ENCODE measurements at regions not wholly inside any gene's neighbourhood (a gene's known extent, or its start where the extent isn't known, plus 50 kb on each side); places are given as distances from the start of the nearest gene placed in this dataset.
A peak's percentile ranks its signal among the peaks of the same experiment; 100 is the strongest.

DNA sequence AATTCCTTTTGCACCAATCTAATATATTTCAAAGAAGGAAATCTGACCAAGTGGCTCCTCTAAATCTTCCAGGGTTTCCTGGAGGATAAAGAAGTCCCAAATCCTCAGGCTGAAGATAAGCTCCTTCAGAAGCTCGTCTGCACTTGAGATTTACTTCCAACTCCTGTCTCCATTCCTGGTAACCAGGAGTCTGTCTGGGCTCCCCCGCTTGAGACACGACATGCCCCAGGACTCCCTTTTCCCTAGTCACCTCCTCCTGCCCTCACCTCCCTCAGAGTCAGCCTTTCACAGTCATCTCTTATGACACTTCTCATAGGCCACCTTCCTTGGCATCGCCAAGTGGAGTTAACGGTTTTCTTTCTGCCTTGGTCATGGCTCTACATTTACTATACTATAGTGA, 103.4 kb upstream of the NEDD9 start:
- DNase-seq (ENCODE audit: low spot score in 2 of 2) (no peak), FAIRE-seq (no peak)

DNA sequence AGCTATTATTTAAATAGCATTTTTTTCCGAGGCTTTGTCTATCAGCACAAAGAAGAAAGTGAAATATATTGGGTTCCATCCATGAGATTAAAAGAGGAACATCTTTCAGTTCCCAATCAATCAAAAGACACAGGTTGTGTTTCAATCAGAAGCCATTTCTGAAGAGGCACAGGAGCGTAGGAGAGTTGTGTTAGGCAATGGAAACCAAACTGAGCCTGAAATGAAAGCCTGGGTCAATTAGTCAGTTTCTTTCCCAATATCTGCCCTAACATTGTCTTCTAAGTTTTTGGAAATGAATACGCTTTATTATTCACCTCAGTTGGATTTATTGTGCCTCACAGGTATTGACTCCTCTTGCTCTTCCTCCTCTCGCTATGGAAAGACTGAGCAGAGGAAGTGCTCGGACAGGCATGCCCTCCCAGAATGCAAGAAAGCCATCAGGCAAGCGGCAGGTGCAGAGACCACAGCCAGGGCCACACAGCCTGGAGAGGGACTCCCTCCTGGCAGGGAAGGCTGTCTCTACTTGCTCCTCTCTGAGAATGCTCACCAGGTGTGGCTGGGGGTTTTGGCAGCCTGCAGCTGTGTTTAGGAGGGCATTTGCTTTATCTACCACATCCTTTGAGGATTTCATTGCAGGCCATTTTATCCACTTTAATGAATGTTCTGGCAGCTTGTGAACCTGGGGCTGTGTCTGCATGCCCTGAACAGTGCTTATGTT, 100.8 kb upstream of the NEDD9 start:
- FAIRE-seq: no peak

DNA sequence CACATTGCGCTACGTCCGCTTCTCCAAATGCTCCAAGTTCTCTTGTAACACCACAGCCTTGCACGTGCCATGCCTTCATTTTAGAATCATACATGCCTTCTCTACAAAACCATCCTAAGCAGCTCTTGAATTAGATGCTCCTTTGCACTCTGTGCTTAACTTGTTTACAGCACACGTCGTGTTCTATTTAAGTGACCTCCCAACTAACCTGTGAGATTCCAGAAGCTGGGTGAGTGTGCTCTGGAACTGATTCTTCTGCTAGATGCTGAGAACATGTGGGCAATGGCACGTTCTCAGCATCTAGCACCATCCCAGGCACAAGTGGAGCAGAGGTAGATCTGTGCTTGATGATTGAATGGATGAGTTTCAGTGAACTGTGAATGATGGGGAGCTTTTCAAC, 100.0 kb upstream of the NEDD9 start:
- no peak for DNase-seq (ENCODE audit: low spot score in 2 of 2)
- FAIRE-seq: no peak

More for the DNA sequence above, 100.8 kb upstream of the NEDD9 start:
- no peak for DNase-seq (ENCODE audit: low spot score in 2 of 2)

DNA sequence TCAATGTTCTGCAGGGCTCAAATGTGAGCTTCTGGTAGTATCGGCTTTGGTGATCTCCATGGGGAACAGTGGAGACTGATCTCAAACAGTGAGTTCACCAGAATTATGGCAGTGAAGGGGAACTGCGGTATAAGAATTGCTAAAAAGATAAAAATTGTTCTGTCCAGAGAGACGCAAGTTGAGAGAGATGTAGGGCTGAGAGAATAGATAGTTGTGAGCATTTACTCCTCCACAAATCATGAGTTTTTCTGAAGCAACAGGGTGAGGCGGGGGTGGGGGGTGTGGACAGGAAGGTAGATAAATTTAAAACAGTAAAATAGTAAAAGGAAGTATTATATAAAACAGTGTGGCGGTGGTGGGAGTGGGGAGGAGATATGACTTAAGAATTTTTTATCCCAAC, 98.6 kb upstream of the NEDD9 start:
- DNase-seq (ENCODE audit: low spot score in 2 of 2) (no peak), FAIRE-seq (no peak)

DNA sequence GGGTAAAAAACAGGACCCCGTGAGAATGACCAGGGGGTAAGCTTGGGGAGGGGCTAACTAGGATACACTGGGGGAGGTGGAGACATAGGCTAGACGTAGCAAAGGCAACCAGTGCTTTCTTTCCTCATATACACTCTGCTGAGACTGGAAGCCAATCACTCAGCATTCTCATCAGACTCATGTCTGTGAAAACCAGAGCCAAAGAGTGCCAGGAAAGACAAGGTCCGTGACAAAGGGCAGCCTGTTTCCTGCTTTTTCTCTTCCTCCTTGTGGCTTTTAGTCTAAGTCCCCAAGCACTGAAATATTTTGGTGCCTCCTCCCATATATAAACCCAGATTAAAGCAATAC, 97.9 kb upstream of the NEDD9 start:
- DNase-seq (ENCODE audit: low spot score in 2 of 2): peak in 1 of 2 donors; percentile 19
- no peak for FAIRE-seq

DNA sequence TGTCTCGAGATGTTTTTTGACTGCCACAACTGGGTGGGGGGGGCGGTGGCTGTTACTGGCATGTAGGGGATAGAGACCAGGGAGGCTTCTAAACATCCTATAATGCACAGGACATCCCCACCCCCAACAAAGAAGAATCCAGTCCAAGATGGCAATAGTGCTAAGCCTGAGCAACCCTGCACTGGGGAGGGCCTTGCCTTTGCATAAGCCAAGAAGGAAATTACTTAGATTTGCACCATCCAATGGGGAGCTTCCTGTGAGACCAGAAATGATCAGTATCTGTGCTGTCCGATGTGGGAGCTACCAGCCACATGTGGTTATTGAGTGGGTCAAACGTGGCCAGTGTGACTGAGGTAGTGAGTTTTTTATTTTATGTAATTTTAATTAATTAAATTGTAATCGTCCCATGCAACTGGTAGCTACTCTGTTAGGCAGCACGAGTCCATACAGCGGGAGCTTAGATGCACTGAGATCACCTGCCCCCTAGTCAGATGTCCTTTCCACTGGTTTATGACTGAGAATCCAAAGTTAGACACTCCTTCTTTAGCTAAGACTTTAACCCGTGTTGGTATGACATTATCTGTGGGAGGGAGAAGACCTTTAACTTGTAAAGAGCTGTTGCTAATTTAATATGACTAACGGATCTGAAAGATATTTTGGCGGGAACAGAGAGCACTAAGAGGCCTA, 97.4 kb upstream of the NEDD9 start:
- DNase-seq (ENCODE audit: low spot score in 2 of 2) (no peak), FAIRE-seq (no peak)

DNA sequence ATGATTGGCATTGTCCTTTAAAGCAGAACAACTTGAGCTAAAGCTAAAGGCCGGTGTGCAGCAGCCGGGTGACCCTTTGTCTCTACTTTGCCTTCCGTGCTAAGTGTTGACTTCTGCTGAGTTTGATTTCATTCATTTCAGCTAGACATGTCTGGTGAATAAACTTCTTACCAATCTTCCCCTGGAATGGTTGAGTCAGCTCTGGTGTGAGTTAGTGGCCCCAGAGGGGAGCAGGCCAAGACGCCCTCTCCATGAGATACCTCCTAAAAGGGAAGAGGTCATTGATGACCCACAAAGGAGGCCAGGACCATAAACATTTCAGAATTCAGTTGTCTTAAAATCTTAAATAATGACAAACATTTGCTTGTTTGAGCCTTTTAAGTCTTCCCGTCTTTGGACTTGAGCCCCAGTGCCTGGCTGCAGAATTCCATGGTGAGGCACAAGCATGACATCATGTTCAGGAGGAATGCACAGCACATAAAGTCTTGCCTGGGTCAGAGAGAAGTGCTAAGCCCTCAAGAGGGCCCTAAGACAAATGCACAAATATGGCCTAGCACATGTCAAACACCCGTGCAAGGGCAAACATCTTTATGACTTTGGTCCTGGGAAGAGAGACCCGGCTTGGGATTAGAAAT, 96.3 kb upstream of the NEDD9 start:
- FAIRE-seq: no peak
- no peak for DNase-seq (ENCODE audit: low spot score in 2 of 2)

DNA sequence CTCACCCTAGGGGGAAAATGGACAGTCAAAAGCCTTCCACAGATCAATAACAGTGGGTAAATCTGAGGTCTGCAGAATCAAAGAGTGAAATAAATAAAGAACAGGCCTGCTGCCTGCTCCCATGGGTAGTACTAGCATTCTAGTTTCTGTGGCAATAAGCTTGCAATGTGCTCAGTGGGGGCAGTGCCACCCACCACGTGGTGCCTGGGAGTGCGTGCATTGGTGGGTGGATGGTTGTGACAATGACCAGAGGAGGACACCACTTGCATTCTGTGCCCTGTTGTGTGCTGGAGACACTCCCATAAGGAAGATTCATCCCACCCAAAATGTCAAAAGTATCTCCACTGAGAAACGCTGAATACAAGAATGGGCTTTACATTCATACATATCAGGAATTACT, 95.5 kb upstream of the NEDD9 start:
- no peak for FAIRE-seq
- no peak for DNase-seq (ENCODE audit: low spot score in 2 of 2)

DNA sequence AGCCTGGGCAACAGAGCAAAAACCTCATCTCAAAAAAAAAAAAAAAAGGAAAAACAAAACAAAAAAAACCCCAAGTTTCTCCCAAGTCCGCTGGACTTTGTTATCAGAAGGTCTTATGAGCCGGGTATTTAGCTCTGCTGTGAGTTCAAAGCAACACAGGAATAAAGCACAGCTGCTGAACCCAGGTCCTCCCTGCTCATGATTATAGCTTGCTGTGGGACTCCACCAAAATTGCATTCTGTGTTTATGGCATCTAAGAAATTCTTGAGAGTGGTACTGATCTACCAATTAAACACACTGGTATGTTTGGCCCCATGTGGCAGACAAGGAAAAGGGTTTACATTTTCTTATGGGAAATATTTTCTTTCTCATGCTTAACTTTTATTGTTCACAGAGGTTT, 93.6 kb upstream of the NEDD9 start:
- FAIRE-seq: no peak
- no peak for DNase-seq (ENCODE audit: low spot score in 2 of 2)

DNA sequence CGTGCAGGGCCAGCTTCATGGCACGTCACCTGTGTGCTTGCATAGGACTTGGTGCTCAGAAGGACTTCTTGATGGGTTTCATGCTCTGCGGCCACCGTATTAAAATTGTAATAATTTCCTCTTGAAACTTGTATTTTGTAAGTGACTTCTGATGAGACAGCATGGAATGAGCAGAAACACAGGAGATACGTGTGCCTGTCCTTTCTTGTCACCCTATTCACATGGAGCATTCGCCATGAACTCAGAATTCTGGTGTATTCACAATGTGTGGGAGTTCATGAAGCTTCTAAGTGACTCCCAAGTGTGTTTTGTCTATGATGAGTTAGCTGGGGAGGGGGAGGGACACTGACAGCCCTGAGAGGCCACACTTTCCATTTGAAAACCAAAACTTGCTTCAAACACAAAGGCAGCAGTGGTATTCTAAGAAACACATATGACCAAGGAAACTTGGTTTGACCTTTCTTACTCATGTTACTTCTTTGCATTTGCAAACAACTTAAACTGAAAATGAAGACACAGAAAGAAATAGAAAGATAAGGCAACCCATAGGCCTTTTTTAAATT, 92.1 kb upstream of the NEDD9 start:
- FAIRE-seq (no peak), DNase-seq (ENCODE audit: low spot score in 2 of 2) (no peak)

DNA sequence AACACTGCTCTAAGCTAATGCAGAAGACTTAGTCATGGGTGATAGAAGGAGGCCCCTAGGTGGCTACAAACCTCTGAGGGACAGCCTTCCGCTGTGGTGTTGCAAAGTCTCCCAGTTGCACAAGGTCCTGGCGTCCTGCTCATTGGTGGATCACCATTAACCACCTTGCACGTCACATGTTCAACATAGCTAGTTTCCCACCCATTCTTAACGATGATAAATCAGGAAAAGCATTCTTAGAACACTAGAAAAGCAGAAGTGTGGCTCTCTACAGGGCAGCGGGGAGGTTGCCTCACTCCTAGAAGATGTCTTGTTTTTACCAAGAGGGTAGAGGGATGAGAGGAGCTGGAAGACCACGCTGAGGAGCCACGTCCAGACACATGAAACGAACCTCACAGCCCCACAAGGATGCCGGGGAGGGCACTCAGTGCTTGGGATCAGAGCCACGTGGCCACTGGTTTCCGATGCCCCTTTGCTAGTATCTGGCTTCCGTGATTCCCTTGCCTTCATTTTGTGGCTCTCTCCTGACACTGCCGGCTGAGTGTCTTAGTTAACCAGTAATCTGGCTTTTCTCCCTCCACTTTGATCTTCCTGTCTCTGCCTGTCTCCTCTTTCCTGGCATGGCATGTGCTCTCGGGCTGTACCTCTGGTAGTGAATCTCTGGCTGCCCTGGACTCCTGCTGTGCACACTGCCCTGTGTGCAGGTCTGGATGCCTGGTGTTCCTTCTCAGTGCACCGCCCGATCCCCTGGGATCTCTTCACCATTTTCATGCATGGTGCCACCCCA, 91.4 kb upstream of the NEDD9 start:
- no peak for DNase-seq (ENCODE audit: low spot score in 2 of 2)
- no peak for FAIRE-seq

DNA sequence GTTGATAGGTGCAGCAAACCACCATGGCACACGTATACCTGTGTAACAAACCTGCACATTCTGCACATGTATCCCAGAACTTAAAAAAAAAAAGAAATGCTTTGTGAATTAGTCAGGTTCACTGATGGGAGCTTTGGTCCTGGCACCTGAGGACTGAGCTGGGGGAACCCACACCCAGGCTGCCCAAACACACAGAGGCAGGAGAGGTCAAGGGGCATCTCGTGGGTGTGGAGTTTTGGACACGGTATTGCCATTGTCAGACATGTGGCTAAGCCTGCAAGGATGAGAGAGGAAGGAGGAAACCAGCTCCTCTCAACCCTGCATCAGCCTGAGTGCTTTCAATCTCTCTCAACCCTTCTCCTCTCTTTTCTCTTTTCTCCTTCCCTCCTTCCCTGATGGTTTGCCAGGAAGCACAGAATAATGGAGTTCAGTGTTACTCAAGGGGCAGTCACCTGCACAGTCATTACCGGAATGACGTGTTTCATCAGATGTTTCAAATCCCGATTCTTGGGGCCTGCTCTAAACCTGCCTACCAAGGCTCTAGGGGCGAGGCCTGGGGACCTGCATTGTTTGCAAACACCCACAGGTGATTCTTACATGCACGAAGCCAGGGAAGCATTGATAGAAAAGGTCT, 89.9 kb upstream of the NEDD9 start:
- no peak for FAIRE-seq
- DNase-seq (ENCODE audit: low spot score in 2 of 2): no peak

DNA sequence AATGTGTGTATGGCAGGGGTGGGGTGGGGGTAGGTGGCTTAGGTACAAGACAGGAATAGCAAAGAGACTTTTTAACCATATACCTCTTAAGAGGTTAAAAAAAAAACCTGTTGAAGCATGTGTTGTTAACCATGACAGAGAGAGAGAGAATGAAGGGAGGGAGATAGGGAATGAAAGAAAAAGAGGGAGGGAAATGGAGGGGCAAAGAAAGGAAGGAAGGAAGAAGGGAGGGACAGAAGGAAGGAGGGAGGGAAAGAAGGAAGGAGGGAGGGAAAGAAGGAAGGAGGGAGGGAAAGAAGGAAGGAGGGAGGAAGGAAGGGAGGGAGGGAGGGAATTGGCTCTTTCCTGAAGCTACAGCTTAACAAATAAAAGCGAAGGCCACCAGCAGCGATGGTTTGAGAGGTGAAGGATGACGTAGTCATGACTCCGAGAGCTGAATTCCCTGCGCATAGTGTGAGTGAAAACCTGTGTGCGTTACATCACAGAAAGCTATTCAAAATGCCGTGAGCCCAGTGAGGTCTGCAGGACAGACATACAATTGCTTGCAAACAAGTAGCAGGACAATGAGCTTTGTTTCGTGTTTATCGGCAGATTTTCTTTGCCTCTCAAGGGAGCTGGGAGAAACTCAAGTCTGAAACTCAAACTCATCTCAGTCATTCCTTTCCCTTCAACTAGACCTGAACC, 88.6 kb upstream of the NEDD9 start:
- FAIRE-seq (no peak), DNase-seq (ENCODE audit: low spot score in 2 of 2) (no peak)

DNA sequence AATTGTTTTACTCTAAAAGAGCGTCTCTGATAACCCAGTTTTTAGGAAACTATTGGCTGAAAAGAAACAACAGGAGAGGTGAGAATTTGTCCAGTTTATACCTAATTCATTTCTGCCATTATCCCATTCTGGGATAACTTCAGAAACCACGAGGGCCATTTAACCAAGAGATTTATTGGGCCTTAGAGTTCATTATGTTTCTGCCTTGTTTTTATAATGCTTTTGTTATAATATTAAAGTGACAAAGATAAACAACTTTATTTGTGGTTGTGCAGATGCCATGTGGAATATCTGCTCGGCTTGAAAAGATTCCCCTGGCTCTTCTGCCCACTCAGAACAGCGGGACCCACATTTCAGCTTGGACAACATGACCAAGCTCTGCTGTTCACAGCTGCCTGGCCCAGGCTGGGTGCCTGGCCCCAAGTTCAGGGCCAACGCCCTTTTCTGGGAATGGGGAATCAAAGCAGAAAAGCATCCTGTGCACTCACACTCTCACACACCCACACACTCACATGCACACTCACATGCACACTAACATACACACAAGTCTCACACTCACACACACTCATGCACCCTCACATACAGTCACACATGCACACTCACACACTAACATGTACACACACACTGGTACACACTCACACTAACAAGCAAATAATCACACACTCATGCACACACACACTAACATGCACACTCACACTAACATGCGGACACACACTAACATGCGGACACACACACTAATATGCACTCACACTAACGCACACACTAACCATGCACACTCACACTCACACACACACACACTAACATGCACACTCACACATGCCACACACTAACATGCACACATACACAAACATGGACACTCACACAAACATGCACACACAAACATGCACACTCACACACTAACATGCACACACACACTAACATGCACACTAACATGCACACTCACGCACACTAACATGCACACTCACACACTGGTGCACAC, 86.7 kb upstream of the NEDD9 start:
- no peak for FAIRE-seq
- no peak for DNase-seq (ENCODE audit: low spot score in 2 of 2)

DNA sequence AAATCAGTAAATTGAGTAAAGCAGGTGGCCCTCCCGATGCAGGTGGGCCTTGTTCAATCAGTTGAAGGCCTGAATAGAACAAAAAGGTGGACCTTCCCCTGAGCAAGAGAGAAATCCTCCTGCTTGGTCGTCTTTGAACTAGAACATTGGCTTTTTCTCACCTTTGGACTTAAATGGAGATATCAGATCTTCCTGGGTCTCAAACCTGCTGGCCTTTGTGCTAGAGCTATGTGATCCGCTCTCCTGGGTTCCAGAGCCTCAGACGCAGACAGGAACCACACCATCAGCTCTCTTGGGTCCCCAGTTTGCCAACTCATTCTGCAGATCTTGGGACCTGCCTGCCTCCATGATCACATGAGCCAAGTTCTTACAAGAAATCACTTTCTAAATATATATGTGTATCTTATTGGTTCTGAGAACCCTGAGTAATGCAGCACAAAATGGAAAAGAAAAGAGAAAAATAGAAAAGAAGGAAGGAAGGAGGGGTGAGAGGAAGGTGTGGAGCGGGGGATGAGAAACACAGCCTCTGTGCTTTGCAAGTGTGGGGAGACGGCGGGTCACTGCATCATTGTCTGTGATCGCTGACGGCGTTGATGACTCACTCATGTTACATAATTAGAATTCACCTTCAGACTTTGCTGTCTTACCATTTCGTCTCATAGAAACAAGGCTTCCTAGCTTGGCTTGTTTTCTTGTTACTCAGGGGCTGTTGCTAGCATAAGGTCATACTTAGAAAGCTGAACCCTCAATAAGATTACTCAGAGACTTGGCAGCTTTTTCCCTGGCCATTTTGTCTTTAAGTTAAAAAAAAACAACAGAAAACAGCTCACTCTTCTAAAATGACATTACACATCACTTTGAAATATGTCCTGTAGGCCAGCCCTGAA, 85.7 kb upstream of the NEDD9 start:
- no peak for FAIRE-seq
- DNase-seq (ENCODE audit: low spot score in 2 of 2): peak in 1 of 2 donors; percentile 28

DNA sequence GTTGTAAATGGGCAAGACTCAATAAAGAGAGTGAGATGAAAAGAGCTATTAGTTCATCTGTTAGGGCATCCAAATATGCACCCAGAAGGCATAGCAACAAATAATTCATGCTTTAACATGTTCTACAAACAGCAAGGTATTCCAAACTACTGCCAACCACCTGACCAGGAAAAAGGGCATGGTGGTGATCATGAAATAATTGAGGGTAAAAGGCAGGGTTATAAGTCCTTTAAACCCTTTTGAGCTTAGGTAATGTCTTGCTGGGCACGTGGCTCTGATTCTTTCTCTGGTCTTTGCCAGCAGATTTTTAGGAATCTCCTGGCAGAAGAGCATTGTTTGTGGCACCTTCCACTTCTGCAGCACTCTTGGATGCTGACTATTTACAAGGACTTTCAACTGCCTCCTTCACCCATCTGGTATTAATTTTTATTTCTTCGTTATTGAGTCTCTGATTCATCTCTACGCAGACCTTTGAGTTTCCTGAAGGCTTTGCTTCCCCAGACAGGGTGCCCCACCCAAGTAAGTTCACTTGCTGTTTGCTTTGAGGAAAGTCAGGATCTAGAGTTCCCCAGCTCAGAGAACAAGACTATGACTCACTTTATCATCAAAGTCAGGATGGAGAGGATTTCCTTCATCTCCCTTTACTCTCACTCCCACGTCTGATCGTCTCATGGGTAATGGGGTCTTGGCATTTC, 83.4 kb upstream of the NEDD9 start:
- FAIRE-seq (no peak), DNase-seq (ENCODE audit: low spot score in 2 of 2) (no peak)

DNA sequence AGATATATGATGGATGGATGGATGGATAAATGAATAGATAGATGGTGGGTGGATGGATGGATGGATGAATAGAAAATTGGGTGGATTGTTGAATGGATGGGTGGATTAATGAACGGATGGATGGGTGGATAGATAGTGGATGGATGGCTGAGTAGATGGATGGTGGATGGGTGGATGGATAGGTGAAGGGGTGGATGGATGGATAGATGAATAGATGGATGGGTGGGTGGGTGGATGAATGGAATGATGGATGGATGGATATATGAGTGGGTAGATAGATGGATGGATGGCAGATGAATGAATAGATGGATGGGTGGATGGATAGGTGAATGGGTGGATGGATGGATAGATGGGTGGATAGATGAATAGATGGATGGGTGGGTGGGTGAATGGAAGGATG, 80.7 kb upstream of the NEDD9 start:
- FAIRE-seq: no peak
- DNase-seq (ENCODE audit: low spot score in 2 of 2): no peak
